ENCODE measurements at regions not wholly inside any gene's neighbourhood (a gene's known extent, or its start where the extent isn't known, plus 50 kb on each side); places are given as distances from the start of the nearest gene placed in this dataset.

DNA sequence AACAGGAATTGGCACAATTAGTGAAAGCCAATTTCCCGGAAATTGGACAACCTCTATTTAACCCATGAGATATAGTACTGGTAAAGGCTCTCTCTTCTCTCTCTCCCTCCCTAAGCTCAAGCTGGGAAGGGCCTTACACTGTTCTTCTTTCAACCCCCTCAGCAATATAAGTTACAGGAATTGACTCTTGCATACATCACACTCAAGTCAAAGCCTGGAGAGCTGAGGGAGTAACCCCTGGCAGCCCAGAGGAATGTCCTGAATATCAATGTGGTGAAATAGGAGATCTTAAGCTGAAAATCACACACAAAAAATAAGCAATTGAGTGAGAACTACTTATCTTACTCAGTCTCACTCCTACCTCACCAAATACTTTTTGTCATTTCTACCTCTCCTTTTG, 186.9 kb upstream of the SPOCK3 start:
- Mint-ChIP-seq H3K4me1 (ENCODE audit: low read depth) (no peaks in the 10 kb centered on the region), H3K4me3 (no peak overlapping the region), H3K27me3 (no peaks in the 10 kb centered on the region), H3K27ac (no peak overlapping the region), H3K36me3 (no peaks in the 10 kb centered on the region), H3K9me3 (no peaks in the 10 kb centered on the region)
- CTCF ChIA-PET = no interaction called here
- no peak for DNase-seq
- intact Hi-C loops (cut with micrococcal nuclease) = no loop called here
- POLR2A ChIA-PET = no interaction called here

DNA sequence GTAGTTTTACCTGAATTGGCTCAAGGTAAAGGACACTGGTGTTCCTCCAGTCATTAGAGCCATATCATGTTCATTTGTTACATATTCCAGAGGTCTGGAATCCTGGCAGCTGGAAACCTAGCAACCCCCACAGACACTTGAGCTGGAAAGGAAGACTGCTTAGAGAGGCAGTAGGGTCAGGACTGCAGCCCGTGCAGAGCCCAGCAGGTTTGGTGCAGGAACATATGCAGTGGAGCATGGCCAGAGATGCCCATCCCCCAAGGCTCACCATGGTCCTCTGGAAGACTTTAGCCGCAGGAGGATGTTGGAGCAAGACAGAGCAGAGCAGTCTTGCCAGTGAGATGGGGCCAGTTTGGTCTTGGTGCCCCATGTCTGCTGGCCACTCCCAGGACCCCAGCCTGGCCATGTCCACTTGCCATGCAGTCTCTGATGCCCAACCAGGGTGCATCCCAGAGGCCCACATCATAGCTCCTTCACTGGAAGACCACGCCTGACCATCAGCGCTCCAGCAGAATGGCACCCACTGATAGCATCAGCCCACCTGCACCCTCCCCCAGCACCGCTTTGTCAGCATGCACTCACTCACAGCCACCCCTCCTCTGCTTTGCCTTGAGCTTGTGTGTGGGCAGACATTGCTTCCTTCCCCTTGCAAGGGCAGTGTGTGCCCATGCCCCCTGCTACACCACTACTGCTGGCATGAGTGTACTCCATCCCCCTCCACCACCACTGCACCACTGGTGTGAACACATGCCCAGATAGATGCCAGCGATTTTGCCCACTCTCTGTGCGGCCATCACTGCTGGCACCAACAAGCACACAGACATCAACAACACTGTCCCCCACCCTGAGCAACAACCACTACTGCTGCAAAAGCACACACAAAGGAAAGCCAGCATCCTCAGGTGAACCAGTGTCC, 190.3 kb upstream of the SPOCK3 start:
- H3K9me3 Mint-ChIP-seq = no peaks in the 10 kb centered on the region
- no peak for DNase-seq
- POLR2A ChIA-PET = no interaction called here
- no peak overlapping the region for H3K27ac Mint-ChIP-seq
- H3K27me3 Mint-ChIP-seq = no peaks in the 10 kb centered on the region
- intact Hi-C loops (cut with micrococcal nuclease) = no loop called here
- no peak overlapping the region for H3K4me3 Mint-ChIP-seq
- CTCF ChIA-PET = no interaction called here
- no peaks in the 10 kb centered on the region for H3K4me1 Mint-ChIP-seq (ENCODE audit: low read depth)
- no peaks in the 10 kb centered on the region for H3K36me3 Mint-ChIP-seq

DNA sequence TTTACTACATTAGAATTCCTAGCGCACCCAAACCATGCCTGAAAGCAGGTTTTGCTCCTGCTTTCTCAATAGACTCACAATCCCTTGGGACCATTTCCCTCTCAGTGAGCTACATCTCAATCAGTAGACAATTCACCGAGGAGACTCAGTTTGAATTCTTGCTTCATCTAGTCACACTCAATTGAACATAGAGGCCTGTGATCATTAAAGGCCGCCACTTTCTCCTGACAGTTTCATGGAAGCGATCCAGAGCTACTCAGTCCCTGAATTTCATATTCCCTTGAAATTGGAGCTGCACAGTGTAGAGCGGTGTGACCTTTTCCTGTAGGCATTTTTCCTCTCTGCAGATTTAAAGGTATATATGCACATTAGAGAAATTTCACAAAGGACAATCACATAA, 193.9 kb upstream of the SPOCK3 start:
- peaks cover 4% of the 10 kb centered on the region for H3K9me3 Mint-ChIP-seq
- no peaks in the 10 kb centered on the region for H3K4me1 Mint-ChIP-seq (ENCODE audit: low read depth)
- POLR2A ChIA-PET = no interaction called here
- intact Hi-C loops (cut with micrococcal nuclease) = no loop called here
- no peak for DNase-seq
- CTCF ChIA-PET = no interaction called here
- H3K27ac Mint-ChIP-seq = no peak overlapping the region
- no peak overlapping the region for H3K4me3 Mint-ChIP-seq
- no peaks in the 10 kb centered on the region for H3K27me3 Mint-ChIP-seq
- no peaks in the 10 kb centered on the region for H3K36me3 Mint-ChIP-seq

DNA sequence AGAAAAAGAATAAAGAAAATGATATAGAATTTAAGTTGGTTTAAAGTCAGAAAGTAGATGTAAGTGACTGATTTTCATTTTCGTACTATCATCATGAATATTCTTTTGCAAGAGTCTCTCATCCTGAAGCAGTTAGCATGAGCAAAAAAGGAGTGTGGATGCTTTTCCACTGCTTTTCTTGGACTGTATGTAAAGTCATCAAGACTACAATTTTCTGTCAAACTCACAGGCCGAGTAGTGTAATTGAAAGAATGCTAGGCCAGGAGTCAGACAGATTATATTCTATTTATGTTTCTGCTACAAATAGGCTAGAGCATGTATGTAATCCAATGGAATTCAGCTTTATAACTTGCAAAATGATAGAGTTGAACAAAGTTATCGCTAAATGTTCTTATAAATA, 197.1 kb upstream of the SPOCK3 start:
- no peak for DNase-seq
- no peaks in the 10 kb centered on the region for H3K36me3 Mint-ChIP-seq

DNA sequence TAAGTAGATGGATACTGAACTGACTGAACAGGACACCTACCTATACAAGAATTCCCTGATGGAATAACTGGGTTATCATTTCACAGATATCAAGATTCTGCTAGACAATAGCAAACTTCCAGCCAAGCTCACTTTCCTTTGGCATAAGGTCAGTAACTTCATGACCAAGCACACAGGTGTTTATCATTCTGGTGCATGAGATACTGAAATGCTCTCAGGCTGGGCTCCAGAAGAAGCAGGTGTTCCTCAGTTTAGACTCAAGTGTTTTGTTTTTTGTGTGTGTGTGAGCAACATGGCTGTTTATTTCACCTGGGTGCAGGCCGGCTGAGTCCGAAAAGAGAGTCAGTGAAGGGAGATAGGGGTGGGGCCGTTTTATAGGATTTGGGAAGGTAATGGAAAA, 201.5 kb upstream of the SPOCK3 start:
- Mint-ChIP-seq H3K27me3 (no peaks in the 10 kb centered on the region), H3K9me3 (peaks cover 6% of the 10 kb centered on the region), H3K4me1 (ENCODE audit: low read depth) (no peaks in the 10 kb centered on the region), H3K36me3 (no peaks in the 10 kb centered on the region), H3K4me3 (no peak overlapping the region), H3K27ac (no peak overlapping the region)
- ChIA-PET POLR2A (no interaction called here), CTCF (no interaction called here)
- intact Hi-C loops (cut with micrococcal nuclease) = no loop called here
- no peak for DNase-seq

More for the DNA sequence above, 197.1 kb upstream of the SPOCK3 start:
- intact Hi-C loops (cut with micrococcal nuclease) = no loop called here
- no peaks in the 10 kb centered on the region for H3K4me1 Mint-ChIP-seq (ENCODE audit: low read depth)
- H3K9me3 Mint-ChIP-seq = peaks cover 4% of the 10 kb centered on the region
- ChIA-PET CTCF (no interaction called here), POLR2A (no interaction called here)
- H3K27me3 Mint-ChIP-seq = no peaks in the 10 kb centered on the region
- no peak overlapping the region for H3K27ac Mint-ChIP-seq
- no peak overlapping the region for H3K4me3 Mint-ChIP-seq

DNA sequence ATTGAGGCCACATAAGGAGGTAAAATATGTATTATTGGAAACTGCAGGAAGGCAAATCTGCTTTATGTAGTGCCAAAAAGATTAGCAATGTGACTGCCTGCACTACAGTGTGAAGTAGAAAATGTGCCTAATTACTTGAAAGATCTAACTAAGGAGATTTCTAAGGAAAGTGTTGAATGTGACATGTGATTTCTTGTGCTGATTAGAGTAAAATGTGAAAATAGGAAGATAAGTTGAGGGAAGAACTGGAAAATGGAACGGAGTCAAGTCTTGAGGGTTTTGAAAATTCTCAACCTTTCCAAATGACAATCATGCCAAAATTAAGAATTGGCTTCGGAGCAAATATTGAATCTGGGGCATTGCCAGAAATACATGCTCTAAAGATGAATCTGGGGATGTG, 209.5 kb upstream of the SPOCK3 start:
- Mint-ChIP-seq H3K4me1 (ENCODE audit: low read depth) (no peaks in the 10 kb centered on the region), H3K4me3 (no peak overlapping the region), H3K27me3 (no peaks in the 10 kb centered on the region), H3K9me3 (peaks cover 4% of the 10 kb centered on the region), H3K36me3 (no peaks in the 10 kb centered on the region), H3K27ac (no peak overlapping the region)
- POLR2A ChIA-PET = no interaction called here
- intact Hi-C loops (cut with micrococcal nuclease) = no loop called here
- DNase-seq = no peak
- CTCF ChIA-PET = no interaction called here

DNA sequence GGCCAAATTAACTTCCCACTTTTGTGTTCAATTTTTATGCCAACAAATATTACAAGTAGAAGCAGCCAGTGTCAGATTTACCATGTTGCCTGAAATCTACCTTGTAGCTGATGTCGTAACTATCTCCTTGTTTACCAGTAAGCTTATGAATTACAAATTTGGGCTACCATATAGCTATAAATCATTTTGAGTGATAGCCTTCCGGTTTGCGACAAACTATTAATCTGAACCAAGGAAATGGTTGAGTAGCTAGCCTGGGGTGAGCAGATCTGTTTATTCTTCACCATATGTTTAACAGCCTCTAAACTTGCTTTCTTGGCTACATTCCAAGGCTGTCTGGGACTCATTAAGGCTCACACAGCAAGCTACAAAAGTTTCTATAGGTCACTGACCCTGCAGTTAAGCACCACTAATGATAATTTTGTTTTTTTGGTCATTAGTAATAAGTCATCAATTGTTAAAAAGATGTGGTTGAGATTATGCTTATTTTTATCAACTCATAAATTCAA, 218.7 kb upstream of the SPOCK3 start:
- H3K4me1 Mint-ChIP-seq (ENCODE audit: low read depth) = no peaks in the 10 kb centered on the region
- no peak overlapping the region for H3K4me3 Mint-ChIP-seq
- no peaks in the 10 kb centered on the region for H3K27me3 Mint-ChIP-seq
- ChIA-PET CTCF (no interaction called here), POLR2A (no interaction called here)
- no peaks in the 10 kb centered on the region for H3K36me3 Mint-ChIP-seq
- DNase-seq = no peak
- H3K9me3 Mint-ChIP-seq = peaks cover 8% of the 10 kb centered on the region
- intact Hi-C loops (cut with micrococcal nuclease) = no loop called here
- no peak overlapping the region for H3K27ac Mint-ChIP-seq

DNA sequence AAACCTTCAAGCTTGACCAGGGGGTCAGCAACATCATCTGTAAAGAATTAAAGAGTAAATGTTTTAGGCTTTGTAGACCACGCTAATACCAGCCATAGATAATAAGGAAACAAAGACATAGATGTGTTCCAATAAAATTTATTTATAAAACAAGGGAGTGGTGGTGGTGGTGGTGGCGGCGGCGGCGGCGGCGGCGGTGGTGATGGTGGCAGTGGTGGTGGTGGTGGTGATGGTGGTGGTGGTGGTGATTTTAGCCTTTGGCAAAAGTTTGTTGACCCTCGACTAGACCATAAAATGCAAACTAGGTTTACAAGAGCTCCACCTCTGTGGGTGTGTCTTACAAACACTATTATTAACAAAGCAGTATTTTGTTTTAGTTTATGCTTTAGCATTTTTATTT, 222.3 kb upstream of the SPOCK3 start:
- POLR2A ChIA-PET = no interaction called here
- no peaks in the 10 kb centered on the region for H3K4me1 Mint-ChIP-seq (ENCODE audit: low read depth)
- no peak overlapping the region for H3K27ac Mint-ChIP-seq
- H3K27me3 Mint-ChIP-seq = no peaks in the 10 kb centered on the region
- no peak for DNase-seq
- H3K4me3 Mint-ChIP-seq = no peak overlapping the region
- H3K36me3 Mint-ChIP-seq = no peaks in the 10 kb centered on the region
- intact Hi-C loops (cut with micrococcal nuclease) = no loop called here
- CTCF ChIA-PET = no interaction called here
- H3K9me3 Mint-ChIP-seq = peaks cover 8% of the 10 kb centered on the region

DNA sequence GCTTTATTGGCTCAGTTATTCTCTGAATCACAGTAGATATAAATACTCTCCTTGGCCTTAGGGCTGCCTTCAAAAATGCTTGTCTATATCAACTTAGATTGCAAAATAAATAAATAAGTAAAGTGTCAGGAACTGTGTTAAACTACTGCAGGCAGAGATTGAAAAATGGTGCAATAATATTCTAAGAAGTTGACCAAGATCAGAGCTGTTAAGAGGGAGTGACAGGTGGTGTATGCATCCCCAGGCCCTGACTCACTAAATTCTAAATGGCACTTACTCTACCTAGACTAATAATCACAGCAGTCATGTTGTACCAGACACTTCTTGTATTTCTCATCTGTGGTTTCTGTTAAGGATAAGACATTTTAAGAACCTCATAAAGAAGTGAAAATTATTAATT, 235.1 kb upstream of the SPOCK3 start:
- intact Hi-C loops (cut with micrococcal nuclease) = no loop called here
- CTCF ChIA-PET = no interaction called here
- H3K27me3 Mint-ChIP-seq = no peaks in the 10 kb centered on the region

DNA sequence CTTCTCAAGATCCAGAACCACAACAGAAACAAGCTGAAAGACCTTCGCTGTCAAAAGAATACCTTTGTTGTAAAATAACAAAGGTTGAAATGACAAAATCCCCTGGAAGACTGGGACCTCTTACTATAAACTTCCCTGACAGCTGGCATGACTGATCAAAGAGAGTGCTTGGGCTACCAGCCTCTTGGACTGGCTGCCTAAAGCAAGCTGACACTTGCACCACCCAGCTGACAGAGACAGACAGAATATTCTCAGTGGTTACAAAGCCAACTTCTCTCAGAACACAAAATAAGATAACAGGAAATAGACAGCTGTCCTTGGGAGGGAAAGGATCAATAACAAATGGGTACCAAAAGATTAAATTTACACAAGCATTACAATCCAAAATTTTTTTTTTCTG, 241.7 kb upstream of the SPOCK3 start:
- CTCF ChIA-PET = no interaction called here
- H3K27ac Mint-ChIP-seq = no peak overlapping the region
- DNase-seq = no peak
- no peaks in the 10 kb centered on the region for H3K36me3 Mint-ChIP-seq
- POLR2A ChIA-PET = no interaction called here
- H3K9me3 Mint-ChIP-seq = peaks cover 4% of the 10 kb centered on the region
- no peaks in the 10 kb centered on the region for H3K4me1 Mint-ChIP-seq (ENCODE audit: low read depth)
- H3K4me3 Mint-ChIP-seq = no peak overlapping the region
- H3K27me3 Mint-ChIP-seq = no peaks in the 10 kb centered on the region
- intact Hi-C loops (cut with micrococcal nuclease) = no loop called here

More for the DNA sequence above, 235.1 kb upstream of the SPOCK3 start:
- Mint-ChIP-seq H3K9me3 (no peaks in the 10 kb centered on the region), H3K36me3 (no peaks in the 10 kb centered on the region), H3K4me3 (no peak overlapping the region), H3K27ac (no peak overlapping the region), H3K4me1 (ENCODE audit: low read depth) (no peaks in the 10 kb centered on the region)
- POLR2A ChIA-PET = no interaction called here
- DNase-seq = no peak

DNA sequence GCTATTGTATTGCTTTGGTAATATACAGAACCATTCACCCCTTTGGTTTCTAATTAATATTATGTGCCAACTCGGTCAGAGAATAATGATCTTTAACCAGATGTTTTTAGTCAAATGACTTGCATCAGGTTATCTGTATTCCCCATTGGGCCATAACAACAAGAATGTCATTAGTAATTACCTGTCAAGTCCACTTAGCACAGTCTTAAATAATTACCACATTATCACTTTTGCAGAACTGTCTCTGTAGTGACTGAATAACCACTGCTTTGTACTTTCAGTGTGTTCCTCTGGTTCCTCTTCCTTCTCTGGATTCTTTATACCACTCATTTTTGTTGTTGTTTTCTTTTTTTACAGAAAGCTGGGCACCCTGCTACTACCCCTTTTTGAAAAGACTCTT, 257.7 kb upstream of the SPOCK3 start:
- DNase-seq = no peak
- ChIA-PET CTCF (no interaction called here), POLR2A (no interaction called here)
- Mint-ChIP-seq H3K36me3 (no peaks in the 10 kb centered on the region), H3K27me3 (no peaks in the 10 kb centered on the region), H3K4me1 (ENCODE audit: low read depth) (no peaks in the 10 kb centered on the region), H3K27ac (no peak overlapping the region), H3K9me3 (peaks cover 17% of the 10 kb centered on the region), H3K4me3 (no peak overlapping the region)
- intact Hi-C loops (cut with micrococcal nuclease) = no loop called here

DNA sequence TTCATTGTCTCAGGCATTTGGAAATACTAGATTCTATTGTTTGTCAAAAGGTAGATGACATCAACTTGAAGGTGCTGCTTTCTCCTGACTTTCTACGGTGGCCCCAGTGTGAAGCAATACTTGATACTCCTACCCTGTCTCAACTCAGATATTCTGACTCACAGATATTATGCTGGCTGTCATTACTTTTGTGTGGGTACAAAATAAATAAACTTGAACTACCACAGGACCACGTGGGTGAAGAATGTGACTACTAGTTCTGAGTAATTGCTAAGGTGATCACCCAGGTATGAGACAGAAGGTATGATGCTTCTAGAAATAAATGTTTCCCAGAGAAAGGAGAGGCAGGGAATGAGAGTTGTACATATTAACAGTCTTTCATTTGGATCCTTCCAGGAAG, 275.3 kb upstream of the SPOCK3 start:
- H3K9me3 Mint-ChIP-seq = peaks cover 6% of the 10 kb centered on the region
- no peaks in the 10 kb centered on the region for H3K27me3 Mint-ChIP-seq
- no peaks in the 10 kb centered on the region for H3K36me3 Mint-ChIP-seq
- DNase-seq = no peak
- POLR2A ChIA-PET = no interaction called here
- CTCF ChIA-PET = no interaction called here
- H3K4me3 Mint-ChIP-seq = no peak overlapping the region
- H3K27ac Mint-ChIP-seq = no peak overlapping the region
- intact Hi-C loops (cut with micrococcal nuclease) = no loop called here
- H3K4me1 Mint-ChIP-seq (ENCODE audit: low read depth) = no peaks in the 10 kb centered on the region

DNA sequence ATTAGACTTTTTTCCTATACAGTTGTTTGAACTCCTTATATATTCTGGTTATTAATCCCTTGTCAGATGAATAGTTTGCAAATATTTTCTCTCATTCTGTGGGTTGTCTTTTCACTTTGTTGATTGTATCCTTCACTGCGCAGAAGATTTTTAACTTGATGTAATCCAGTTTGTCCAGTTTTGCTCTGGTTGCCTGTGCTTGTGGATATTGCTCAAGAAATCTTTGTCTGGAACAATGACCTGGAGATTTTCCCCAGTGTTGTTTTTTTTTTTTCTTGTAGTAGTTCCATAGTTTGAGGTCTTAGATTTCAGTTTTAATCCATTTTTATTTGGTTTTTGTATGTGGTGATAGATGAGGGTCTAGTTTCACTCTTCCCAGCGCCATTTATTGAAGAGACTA, 289.8 kb upstream of the SPOCK3 start:
- ChIA-PET POLR2A (no interaction called here), CTCF (no interaction called here)
- H3K27me3 Mint-ChIP-seq = no peaks in the 10 kb centered on the region
- DNase-seq = no peak
- intact Hi-C loops (cut with micrococcal nuclease) = no loop called here
- H3K4me3 Mint-ChIP-seq = no peak overlapping the region
- no peaks in the 10 kb centered on the region for H3K36me3 Mint-ChIP-seq
- no peaks in the 10 kb centered on the region for H3K4me1 Mint-ChIP-seq (ENCODE audit: low read depth)
- H3K9me3 Mint-ChIP-seq = peaks cover 8% of the 10 kb centered on the region
- no peak overlapping the region for H3K27ac Mint-ChIP-seq
